HG03575 (cell line): ENCODE measurements at regions not wholly inside any gene's neighbourhood (a gene's known extent, or its start where the extent isn't known, plus 50 kb on each side); places are given as distances from the start of the nearest gene placed in this dataset.
"Not testable (repeated sequence)": the region's sequence is repeated elsewhere in the genome, so short reads cannot be mapped to it uniquely, and the experiment has no call there.

Source experiments
- ATAC-seq: cut with Tn5 transposase; IDR thresholded peaks from one replicate; pipeline ENCODE4 v1.9.1; 2021; ENCODE audit not compliant: unreplicated experiment, insufficient number of reproducible peaks, low FRiP score; ENCODE audit errors: extremely low read depth

- not testable (repeated sequence) for ATAC-seq
Observed at GRCh38 chr14:34381304-34381703, 80.7 kb downstream of the SPTSSA start.

GRCh38 chr14:34380471-34380845 is 81.6 kb downstream of the SPTSSA start:
- no peak for ATAC-seq

GRCh38 chr14:34379816-34380470 is 82.1 kb downstream of the SPTSSA start:
- ATAC-seq, result no peak

GRCh38 chr14:34376649-34377267 is 85.3 kb downstream of the SPTSSA start:
- no peak for ATAC-seq

GRCh38 chr14:34374998-34375740 is 86.9 kb downstream of the SPTSSA start:
- ATAC-seq, result no peak

- ATAC-seq, result no peak
Observed at GRCh38 chr14:34373191-34373590, 88.8 kb downstream of the SPTSSA start.

GRCh38 chr14:34372786-34373185 is 89.3 kb downstream of the SPTSSA start:
- ATAC-seq, result no peak

GRCh38 chr14:34369648-34370030 is 92.4 kb downstream of the SPTSSA start:
- ATAC-seq, result no peak

- ATAC-seq, result no peak
Observed at GRCh38 chr14:34368971-34369647, 92.9 kb downstream of the SPTSSA start.

- ATAC-seq, result no peak
Observed at GRCh38 chr14:34368115-34368970, 93.7 kb downstream of the SPTSSA start.

GRCh38 chr14:34365309-34365915 is 96.6 kb downstream of the SPTSSA start:
- no peak for ATAC-seq

- ATAC-seq, result no peak
Observed at GRCh38 chr14:34364201-34364600, 97.8 kb downstream of the SPTSSA start.

GRCh38 chr14:34363733-34364134 is 98.3 kb downstream of the SPTSSA start:
- no peak for ATAC-seq

- no peak for ATAC-seq
Observed at GRCh38 chr14:34362641-34363251, 99.3 kb downstream of the SPTSSA start.

GRCh38 chr14:34361504-34362011 is 100.5 kb downstream of the SPTSSA start:
- no peak for ATAC-seq

- no peak for ATAC-seq
Observed at GRCh38 chr14:34359420-34360117, 102.5 kb downstream of the SPTSSA start.

- no peak for ATAC-seq
Observed at GRCh38 chr14:34356264-34356654, 105.8 kb downstream of the SPTSSA start.
